ENCODE measurements at regions not wholly inside any gene's neighbourhood (a gene's known extent, or its start where the extent isn't known, plus 50 kb on each side); places are given as distances from the start of the nearest gene placed in this dataset.

- TF ChIP-seq, protein P1, sequence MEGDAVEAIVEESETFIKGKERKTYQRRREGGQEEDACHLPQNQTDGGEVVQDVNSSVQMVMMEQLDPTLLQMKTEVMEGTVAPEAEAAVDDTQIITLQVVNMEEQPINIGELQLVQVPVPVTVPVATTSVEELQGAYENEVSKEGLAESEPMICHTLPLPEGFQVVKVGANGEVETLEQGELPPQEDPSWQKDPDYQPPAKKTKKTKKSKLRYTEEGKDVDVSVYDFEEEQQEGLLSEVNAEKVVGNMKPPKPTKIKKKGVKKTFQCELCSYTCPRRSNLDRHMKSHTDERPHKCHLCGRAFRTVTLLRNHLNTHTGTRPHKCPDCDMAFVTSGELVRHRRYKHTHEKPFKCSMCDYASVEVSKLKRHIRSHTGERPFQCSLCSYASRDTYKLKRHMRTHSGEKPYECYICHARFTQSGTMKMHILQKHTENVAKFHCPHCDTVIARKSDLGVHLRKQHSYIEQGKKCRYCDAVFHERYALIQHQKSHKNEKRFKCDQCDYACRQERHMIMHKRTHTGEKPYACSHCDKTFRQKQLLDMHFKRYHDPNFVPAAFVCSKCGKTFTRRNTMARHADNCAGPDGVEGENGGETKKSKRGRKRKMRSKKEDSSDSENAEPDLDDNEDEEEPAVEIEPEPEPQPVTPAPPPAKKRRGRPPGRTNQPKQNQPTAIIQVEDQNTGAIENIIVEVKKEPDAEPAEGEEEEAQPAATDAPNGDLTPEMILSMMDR (conservative IDR thresholded peaks at IDR 0.05 in 1 of 2, IDR thresholded peaks at IDR 0.05 in 1 of 2; ENCODE audit: extremely low read depth in 1 of 2, insufficient read depth in 1 of 2, low read depth in 1 of 2, low read length in 2 of 2), result no peak
- TF ChIP-seq EZH2 (IDR thresholded peaks at IDR 0.05; ENCODE audit: borderline replicate concordance, low read length), result no peak
These were observed 414.3 kb downstream of the KIF16B start for GRCh38 chr20:16158976-16159286.
